Astrocyte (in vitro differentiated cells and primary cell): ENCODE measurements at regions not wholly inside any gene's neighbourhood (a gene's known extent, or its start where the extent isn't known, plus 50 kb on each side); places are given as distances from the start of the nearest gene placed in this dataset.

ENCODE experiments used
- DNase-seq: peaks from one replicate; pipeline ENCODE4 v3.0.0-alpha.2; 2010; ENCODE audit warnings: low read depth
- FAIRE-seq: peaks from 2 replicates; lab custom pipeline; 2011; peaks lifted over from hg19 to GRCh38; lab: Jason Lieb, UNC
- H2AFZ ChIP-seq: 2 replicates; pipeline ENCODE4 v1.6.0; 2012; ENCODE audit warnings: low read depth, low read length, inconsistent platforms
- H3K27ac ChIP-seq: 2 replicates; pipeline ENCODE4 v1.5.1; 2011; ENCODE audit warnings: low read depth, low read length, inconsistent platforms
- H3K27me3 ChIP-seq: 2 replicates; pipeline ENCODE4 v1.6.0; 2011; ENCODE audit warnings: low read length, inconsistent platforms; ENCODE audit not compliant: insufficient read depth
- H3K36me3 ChIP-seq: 2 replicates; pipeline ENCODE4 v1.5.1; 2011; ENCODE audit warnings: low read length, inconsistent platforms; ENCODE audit not compliant: insufficient read depth
- H3K4me1 ChIP-seq: 2 replicates; pipeline ENCODE4 v1.5.1; 2011; ENCODE audit warnings: low read length, inconsistent platforms; ENCODE audit not compliant: insufficient read depth
- H3K4me2 ChIP-seq: 2 replicates; pipeline ENCODE4 v1.6.0; 2012; ENCODE audit warnings: low read length, inconsistent platforms
- H3K4me3 ChIP-seq: 2 replicates; pipeline ENCODE4 v1.5.1; 2011; ENCODE audit warnings: low read depth, mild to moderate bottlenecking, low read length, inconsistent platforms; ENCODE audit not compliant: insufficient read depth
- H3K79me2 ChIP-seq: 2 replicates; pipeline ENCODE4 v1.6.0; 2012; ENCODE audit warnings: mild to moderate bottlenecking, low read length, inconsistent platforms; ENCODE audit not compliant: insufficient read depth
- H3K9ac ChIP-seq: 2 replicates; pipeline ENCODE4 v1.6.0; 2012; ENCODE audit warnings: mild to moderate bottlenecking, low read length, inconsistent platforms
- H3K9me3 ChIP-seq: 2 replicates; pipeline ENCODE4 v1.5.1; 2012; ENCODE audit warnings: low read depth, mild to moderate bottlenecking, low read length, inconsistent platforms; ENCODE audit not compliant: insufficient read depth
- H4K20me1 ChIP-seq: 2 replicates; pipeline ENCODE4 v1.6.0; 2012; ENCODE audit warnings: low read length, inconsistent platforms; ENCODE audit not compliant: insufficient read depth
- H3K27ac Mint-ChIP-seq: one replicate; pipeline ENCODE4 v1.8.0; 2021; ENCODE audit warnings: mild to moderate bottlenecking, mixed read lengths; ENCODE audit not compliant: unreplicated experiment
- H3K27me3 Mint-ChIP-seq: one replicate; pipeline ENCODE4 v1.8.0; 2021; ENCODE audit warnings: low read depth, mixed read lengths; ENCODE audit not compliant: unreplicated experiment
- H3K36me3 Mint-ChIP-seq: one replicate; pipeline ENCODE4 v1.8.0; 2021; ENCODE audit warnings: low read depth, mixed read lengths; ENCODE audit not compliant: unreplicated experiment
- H3K4me1 Mint-ChIP-seq: one replicate; pipeline ENCODE4 v1.8.0; 2021; ENCODE audit warnings: low read depth, mixed read lengths; ENCODE audit not compliant: unreplicated experiment
- H3K4me3 Mint-ChIP-seq: one replicate; pipeline ENCODE4 v1.8.0; 2021; ENCODE audit warnings: mild to moderate bottlenecking, moderate library complexity, mixed read lengths; ENCODE audit not compliant: unreplicated experiment
- H3K9me3 Mint-ChIP-seq: one replicate; pipeline ENCODE4 v1.8.0; 2021; ENCODE audit warnings: mild to moderate bottlenecking, mixed read lengths; ENCODE audit not compliant: unreplicated experiment
- EZH2 ChIP-seq: IDR thresholded peaks from 2 replicates; pipeline ENCODE4 v1.6.1; 2012; ENCODE audit warnings: mild to moderate bottlenecking, low read length, inconsistent platforms; ENCODE audit not compliant: insufficient read depth
- TF ChIP-seq, protein P1 (sequence below): IDR thresholded peaks from 2 replicates; pipeline ENCODE4 v1.5.1; 2011; ENCODE audit warnings: low read depth, mild to moderate bottlenecking, inconsistent platforms, low read length, moderate library complexity; ENCODE audit not compliant: insufficient read depth

GRCh38 chr5:56422076-56422762, 189.1 kb upstream of the ANKRD55 start:
- Histone ChIP-seq H3K9me3 (no peaks in the 10 kb centered on the region), H3K79me2 (no peaks in the 10 kb centered on the region), H3K27me3 (no peaks in the 10 kb centered on the region), H4K20me1 (no peaks in the 10 kb centered on the region), H3K4me3 (no peak overlapping the region), H3K9ac (no peak overlapping the region), H3K36me3 (no peaks in the 10 kb centered on the region), H3K27ac (no peak overlapping the region), H3K4me1 (no peaks in the 10 kb centered on the region), H3K4me2 (no peak overlapping the region), H2AFZ (no peak overlapping the region)
- Mint-ChIP-seq H3K27me3 (no peaks in the 10 kb centered on the region), H3K4me3 (no peak overlapping the region), H3K9me3 (peaks cover 4% of the 10 kb centered on the region), H3K27ac (no peak overlapping the region), H3K4me1 (no peaks in the 10 kb centered on the region), H3K36me3 (no peaks in the 10 kb centered on the region)
- no peak for DNase-seq
- FAIRE-seq, result no peak
- no peak for TF ChIP-seq EZH2
- TF ChIP-seq, protein P1, sequence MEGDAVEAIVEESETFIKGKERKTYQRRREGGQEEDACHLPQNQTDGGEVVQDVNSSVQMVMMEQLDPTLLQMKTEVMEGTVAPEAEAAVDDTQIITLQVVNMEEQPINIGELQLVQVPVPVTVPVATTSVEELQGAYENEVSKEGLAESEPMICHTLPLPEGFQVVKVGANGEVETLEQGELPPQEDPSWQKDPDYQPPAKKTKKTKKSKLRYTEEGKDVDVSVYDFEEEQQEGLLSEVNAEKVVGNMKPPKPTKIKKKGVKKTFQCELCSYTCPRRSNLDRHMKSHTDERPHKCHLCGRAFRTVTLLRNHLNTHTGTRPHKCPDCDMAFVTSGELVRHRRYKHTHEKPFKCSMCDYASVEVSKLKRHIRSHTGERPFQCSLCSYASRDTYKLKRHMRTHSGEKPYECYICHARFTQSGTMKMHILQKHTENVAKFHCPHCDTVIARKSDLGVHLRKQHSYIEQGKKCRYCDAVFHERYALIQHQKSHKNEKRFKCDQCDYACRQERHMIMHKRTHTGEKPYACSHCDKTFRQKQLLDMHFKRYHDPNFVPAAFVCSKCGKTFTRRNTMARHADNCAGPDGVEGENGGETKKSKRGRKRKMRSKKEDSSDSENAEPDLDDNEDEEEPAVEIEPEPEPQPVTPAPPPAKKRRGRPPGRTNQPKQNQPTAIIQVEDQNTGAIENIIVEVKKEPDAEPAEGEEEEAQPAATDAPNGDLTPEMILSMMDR, result no peak

GRCh38 chr5:56421246-56422075, 188.3 kb upstream of the ANKRD55 start:
- Mint-ChIP-seq H3K27me3 (no peaks in the 10 kb centered on the region), H3K9me3 (peaks cover 4% of the 10 kb centered on the region), H3K27ac (no peak overlapping the region), H3K36me3 (no peaks in the 10 kb centered on the region), H3K4me1 (no peaks in the 10 kb centered on the region), H3K4me3 (no peak overlapping the region)
- H3K9ac ChIP-seq, result no peak overlapping the region
- no peaks in the 10 kb centered on the region for H3K36me3 ChIP-seq
- no peaks in the 10 kb centered on the region for H3K79me2 ChIP-seq
- H3K4me1 ChIP-seq, result no peaks in the 10 kb centered on the region
- FAIRE-seq (no peak), DNase-seq (no peak)
- H3K4me2 ChIP-seq, result no peak overlapping the region
- no peak overlapping the region for H3K27ac ChIP-seq
- H2AFZ ChIP-seq, result no peak overlapping the region
- H3K4me3 ChIP-seq, result no peak overlapping the region
- H3K9me3 ChIP-seq, result no peaks in the 10 kb centered on the region
- H3K27me3 ChIP-seq, result no peaks in the 10 kb centered on the region
- no peaks in the 10 kb centered on the region for H4K20me1 ChIP-seq
- no peak for TF ChIP-seq EZH2
- TF ChIP-seq, protein P1, result no peak
